GM20000 (cell line): ENCODE measurements at regions not wholly inside any gene's neighbourhood (a gene's known extent, or its start where the extent isn't known, plus 50 kb on each side); places are given as distances from the start of the nearest gene placed in this dataset.

ENCODE experiments used
- DNase-seq: peaks from one replicate; pipeline ENCODE4 v3.0.0; 2012; ENCODE audit warnings: low spot score
- CTCF ChIP-seq: IDR thresholded peaks from 2 replicates; pipeline ENCODE4 v1.5.1; 2012; ENCODE audit warnings: mild to moderate bottlenecking, control low read depth; ENCODE audit errors: extremely low read depth, missing control alignments

- no peak for TF ChIP-seq CTCF
- DNase-seq: no peak
Observed at GRCh38 chr11:111044751-111045406, 200.6 kb upstream of the POU2AF2 start.

GRCh38 chr11:111039982-111040381 lies 205.5 kb upstream of the POU2AF2 start:
- no peak for TF ChIP-seq CTCF
- DNase-seq: no peak

DNA sequence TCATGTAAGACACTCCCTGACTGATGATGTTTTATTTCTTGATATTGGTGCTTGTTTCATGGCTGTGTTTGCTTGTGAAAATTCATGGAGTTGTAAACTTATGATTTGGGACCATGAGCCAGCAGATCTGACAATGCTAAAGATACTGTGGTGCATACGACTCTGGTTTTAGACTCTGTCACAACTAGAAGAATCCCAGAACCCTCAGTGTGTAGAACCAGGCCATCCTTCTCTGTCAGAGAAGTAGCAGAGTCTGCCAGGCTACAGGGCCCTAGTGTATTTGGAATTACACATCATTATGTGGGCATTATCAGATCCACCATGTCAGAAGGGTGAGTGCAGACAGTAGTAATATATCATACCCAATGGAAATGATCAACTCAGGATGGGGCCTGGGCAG lies 209.8 kb upstream of the POU2AF2 start:
- DNase-seq: no peak
- TF ChIP-seq CTCF: no peak

- no peak for TF ChIP-seq CTCF
- DNase-seq: no peak
Observed at GRCh38 chr11:111026241-111026640, 219.3 kb upstream of the POU2AF2 start.

DNA sequence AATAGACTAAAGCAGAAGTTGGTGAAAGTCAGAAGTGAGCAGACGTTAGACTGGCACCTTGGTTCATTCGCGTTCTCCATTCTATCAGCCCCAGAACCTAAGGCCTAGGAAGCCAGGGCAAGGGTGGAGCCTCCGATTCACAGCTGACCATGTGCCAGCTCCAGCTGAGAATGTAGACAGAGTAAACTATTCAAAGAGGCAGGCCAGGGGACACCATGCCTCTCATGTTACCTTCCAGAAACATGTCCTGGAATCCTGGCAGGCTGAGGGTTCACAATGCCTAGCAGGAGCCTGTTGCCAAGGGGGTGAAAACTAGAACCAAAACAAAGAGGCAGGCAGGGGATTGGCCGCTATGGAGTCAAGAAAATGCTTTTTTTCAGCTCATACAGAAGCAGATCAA lies 224.4 kb upstream of the POU2AF2 start:
- TF ChIP-seq CTCF: no peak
- no peak for DNase-seq

DNA sequence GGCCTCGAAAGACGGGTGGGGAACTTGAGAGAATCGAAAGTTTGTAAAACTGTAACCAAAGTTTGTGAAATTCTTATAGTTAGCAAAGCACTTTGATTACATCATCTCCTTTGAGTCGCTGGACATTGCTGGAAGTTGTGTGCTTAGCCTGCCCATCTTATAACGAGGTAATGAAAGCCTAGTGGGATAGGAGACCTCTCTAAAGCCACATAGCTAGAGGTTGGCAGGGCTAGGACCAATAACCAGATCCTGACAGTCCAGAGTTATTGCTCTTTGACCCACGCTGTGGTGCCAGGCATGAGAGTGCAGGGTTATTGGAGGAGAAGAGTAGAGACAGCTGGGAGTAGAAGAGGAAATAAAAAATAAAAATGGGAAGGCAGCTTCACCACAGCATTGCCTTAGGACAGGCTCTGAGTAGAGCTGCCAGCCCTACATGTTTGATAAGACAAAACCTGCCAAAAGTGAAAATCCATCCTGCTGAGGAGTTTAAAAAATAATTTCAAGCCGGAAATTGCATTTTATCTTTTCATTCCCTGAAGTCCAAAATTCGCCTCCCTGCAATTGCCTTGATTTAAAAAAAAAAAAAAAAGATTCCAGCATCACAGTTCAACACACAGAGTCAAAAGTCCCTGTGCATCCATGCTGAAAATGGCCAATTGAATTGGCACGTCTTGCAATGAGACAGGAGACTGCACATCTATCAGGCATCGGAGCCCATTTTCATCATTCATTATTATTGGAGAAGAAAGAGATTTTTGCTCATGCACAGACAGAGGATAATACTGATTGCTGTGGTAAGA lies 225.5 kb upstream of the POU2AF2 start:
- TF ChIP-seq CTCF: no peak
- DNase-seq: no peak

GRCh38 chr11:111019451-111019850 lies 226.1 kb upstream of the POU2AF2 start:
- TF ChIP-seq CTCF: no peak
- no peak for DNase-seq
